Activated CD8-positive, alpha-beta memory T cell treated with anti-CD3 and anti-CD28 coated beads, Interleukin-2, amount 10 ng/mL, durations not matched to agents 7 days and 5 days (primary cell): ENCODE measurements at regions not wholly inside any gene's neighbourhood (a gene's known extent, or its start where the extent isn't known, plus 50 kb on each side); places are given as distances from the start of the nearest gene placed in this dataset.

Experiments used
- ATAC-seq: fragments of 150-1000 bp; cut with Tn5 transposase; one replicate; pipeline ENCODE4 v1.10.0; 2021; ENCODE audit warnings: moderate library complexity
- CTCF ChIA-PET: fragments of 350-600 bp; sonication (Branson Sonifier 250); formaldehyde crosslinking; loops from one replicate; lab custom pipeline; 2021; ENCODE audit warnings: antibody characterized with exemption; lab: Charles Lee
- DNase-seq: peaks from one replicate; pipeline ENCODE4 v3.0.0-alpha.2; 2020
- H3K27ac Mint-ChIP-seq: one replicate; pipeline ENCODE4 v1.8.0; 2021; ENCODE audit warnings: mild to moderate bottlenecking, mixed read lengths
- H3K27me3 Mint-ChIP-seq: one replicate; pipeline ENCODE4 v1.8.0; 2021; ENCODE audit warnings: mixed read lengths
- H3K36me3 Mint-ChIP-seq: one replicate; pipeline ENCODE4 v1.8.0; 2021; ENCODE audit warnings: mild to moderate bottlenecking, mixed read lengths
- H3K4me1 Mint-ChIP-seq: one replicate; pipeline ENCODE4 v1.8.0; 2021; ENCODE audit warnings: mixed read lengths
- H3K4me3 Mint-ChIP-seq: one replicate; pipeline ENCODE4 v1.8.0; 2021; ENCODE audit warnings: mild to moderate bottlenecking, moderate library complexity, mixed read lengths
- H3K9me3 Mint-ChIP-seq: one replicate; pipeline ENCODE4 v1.8.0; 2022; ENCODE audit warnings: low read depth, mixed read lengths

DNA sequence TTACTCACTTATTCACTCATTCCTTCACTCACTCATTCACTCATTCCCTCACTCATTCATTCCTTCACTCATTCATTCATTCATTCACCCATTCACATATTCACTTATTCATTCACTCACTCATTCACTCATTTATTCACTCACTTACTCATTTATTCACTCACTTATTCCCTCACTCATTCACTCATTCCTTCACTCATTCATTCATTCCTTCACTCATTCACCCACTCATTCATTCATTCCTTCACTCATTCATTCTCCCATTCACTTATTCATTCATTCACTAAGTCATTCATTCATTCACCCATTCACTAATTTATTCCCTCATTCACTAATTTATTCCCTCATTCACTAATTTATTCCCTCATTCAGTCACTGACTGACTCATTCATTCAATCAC, 127.6 kb downstream of the EDN3 start:
- peaks cover 2% of the 10 kb centered on the region for H3K27me3 Mint-ChIP-seq
- H3K4me1 Mint-ChIP-seq: peaks cover 12% of the 10 kb centered on the region
- ATAC-seq (no peak), DNase-seq (no peak)
- no peak overlapping the region for H3K4me3 Mint-ChIP-seq
- peaks cover 3% of the 10 kb centered on the region for H3K9me3 Mint-ChIP-seq
- H3K27ac Mint-ChIP-seq: no peak overlapping the region
- CTCF ChIA-PET: no interaction called here
- no peaks in the 10 kb centered on the region for H3K36me3 Mint-ChIP-seq

DNA sequence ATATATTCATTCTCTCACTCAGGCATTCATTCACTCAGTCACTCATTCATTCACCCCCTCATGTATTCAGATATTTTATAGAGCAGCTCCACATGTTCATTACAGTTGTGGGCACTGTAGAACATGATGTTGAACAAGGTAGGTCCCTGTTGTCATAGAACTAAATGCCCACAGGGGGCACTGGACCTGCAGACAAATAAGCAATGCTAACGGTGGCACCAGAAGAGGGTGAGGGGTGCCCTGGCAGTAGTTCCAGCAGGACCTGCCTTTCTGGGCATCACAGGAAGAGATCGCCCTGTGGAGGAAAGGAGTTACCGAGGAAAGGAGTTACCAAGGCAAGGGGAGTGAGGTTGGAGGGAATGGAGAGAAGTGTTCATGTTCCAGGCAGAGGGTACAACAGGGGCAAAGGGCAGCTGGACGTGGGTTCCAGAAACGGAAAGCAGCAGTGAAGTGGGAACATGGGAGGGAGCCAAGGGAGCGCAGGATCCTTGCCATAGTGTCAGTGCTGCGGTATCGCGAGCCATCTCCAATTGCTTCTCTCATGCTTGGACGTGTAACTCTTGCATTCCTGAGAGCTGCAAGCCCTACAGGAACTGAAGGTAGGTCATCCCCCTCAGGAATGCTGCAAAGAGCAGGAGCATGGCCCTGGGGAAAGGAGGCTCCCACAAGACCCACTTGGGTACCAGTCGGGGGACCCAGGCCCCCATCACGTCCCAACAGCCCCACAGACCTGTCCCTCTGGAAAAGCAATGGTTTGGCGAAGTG, 128.2 kb downstream of the EDN3 start:
- ATAC-seq (no peak), DNase-seq (no peak)
- H3K27me3 Mint-ChIP-seq: peaks cover 5% of the 10 kb centered on the region
- H3K36me3 Mint-ChIP-seq: no peaks in the 10 kb centered on the region
- peaks cover 3% of the 10 kb centered on the region for H3K9me3 Mint-ChIP-seq
- CTCF ChIA-PET: interaction anchor here (0.6 kb wide), 1 partner anchor 175 kb away, joined by 3 read pairs; no protein-coding TSS in a partner anchor
- peaks cover 12% of the 10 kb centered on the region for H3K4me1 Mint-ChIP-seq
- H3K4me3 Mint-ChIP-seq: no peak overlapping the region
- no peak overlapping the region for H3K27ac Mint-ChIP-seq

DNA sequence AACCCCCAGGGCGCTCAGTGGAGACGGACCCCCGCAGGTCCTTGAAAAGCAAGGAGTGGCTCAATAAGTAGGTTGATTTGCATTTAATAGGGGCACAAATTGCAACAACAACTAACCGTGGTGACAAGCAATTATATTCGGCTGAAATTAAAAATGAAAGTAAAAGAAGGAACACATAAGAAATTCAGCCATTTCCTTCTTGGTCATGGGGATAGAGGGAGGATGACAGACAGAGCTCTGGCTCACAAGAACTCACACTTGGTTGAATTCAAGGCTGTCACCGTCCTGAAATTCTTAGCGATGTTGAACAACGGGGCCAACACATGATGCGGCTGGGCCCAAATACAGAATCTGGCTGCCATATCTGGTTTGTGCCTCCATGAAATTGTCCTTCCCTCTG, 129.0 kb downstream of the EDN3 start:
- H3K4me3 Mint-ChIP-seq: peak overlapping the region; percentile 23
- H3K27ac Mint-ChIP-seq: peak overlapping the region; percentile 53
- H3K27me3 Mint-ChIP-seq: peaks cover 5% of the 10 kb centered on the region
- H3K9me3 Mint-ChIP-seq: peaks cover 3% of the 10 kb centered on the region
- no peaks in the 10 kb centered on the region for H3K36me3 Mint-ChIP-seq
- ATAC-seq (no peak), DNase-seq (no peak)
- peaks cover 12% of the 10 kb centered on the region for H3K4me1 Mint-ChIP-seq
- CTCF ChIA-PET: interaction anchor here (0.5 kb wide), 1 partner anchor 67 kb away, joined by 3 read pairs; no protein-coding TSS in a partner anchor

DNA sequence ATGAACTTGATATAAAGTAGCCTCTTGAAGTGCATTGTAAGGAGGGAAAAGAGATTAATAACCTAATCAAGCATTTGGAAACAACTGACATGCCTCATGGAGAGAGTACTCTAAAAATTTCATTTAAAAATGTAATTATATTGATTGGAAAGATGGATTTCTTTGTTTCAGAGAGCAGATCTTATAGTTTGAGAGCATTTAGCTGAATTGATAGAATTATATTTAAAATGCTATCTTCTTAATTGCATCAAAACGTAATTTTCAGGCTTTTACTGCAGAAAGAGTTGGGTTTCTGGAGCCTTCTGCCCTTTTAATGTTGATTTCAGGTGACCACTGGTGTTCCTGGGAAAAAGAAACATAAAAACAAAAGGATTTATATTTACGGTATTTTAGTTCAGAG, 130.6 kb downstream of the EDN3 start:
- ATAC-seq (no peak), DNase-seq (no peak)
- H3K27me3 Mint-ChIP-seq: peaks cover 5% of the 10 kb centered on the region
- no peaks in the 10 kb centered on the region for H3K36me3 Mint-ChIP-seq
- peaks cover 12% of the 10 kb centered on the region for H3K4me1 Mint-ChIP-seq
- no peak overlapping the region for H3K27ac Mint-ChIP-seq
- peaks cover 3% of the 10 kb centered on the region for H3K9me3 Mint-ChIP-seq
- CTCF ChIA-PET: no interaction called here
- H3K4me3 Mint-ChIP-seq: no peak overlapping the region

DNA sequence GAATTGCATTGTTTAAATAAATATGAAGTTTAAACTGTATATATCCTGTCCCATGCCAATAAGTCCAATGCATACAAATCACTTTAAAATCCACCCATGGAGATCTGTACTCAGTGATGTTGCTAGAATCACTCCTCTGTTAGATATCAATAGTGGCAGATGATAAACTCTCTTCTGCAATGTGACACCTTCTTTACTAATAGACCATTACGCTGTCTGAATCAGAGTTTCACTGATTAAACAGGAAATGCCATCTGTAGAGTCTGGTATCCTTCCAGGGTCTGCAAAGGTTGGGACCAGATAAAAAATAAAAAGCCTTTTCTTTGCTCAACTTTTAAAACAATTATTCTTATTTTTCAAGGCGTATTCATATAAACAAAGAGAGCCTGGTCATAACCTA, 134.5 kb downstream of the EDN3 start:
- Mint-ChIP-seq H3K4me1 (no peaks in the 10 kb centered on the region), H3K4me3 (no peak overlapping the region), H3K27me3 (peaks cover 5% of the 10 kb centered on the region), H3K36me3 (no peaks in the 10 kb centered on the region), H3K9me3 (no peaks in the 10 kb centered on the region), H3K27ac (no peak overlapping the region)
- CTCF ChIA-PET: interaction anchor here (0.6 kb wide), 1 partner anchor 115 kb away, joined by 3 read pairs; no protein-coding TSS in a partner anchor
- ATAC-seq (no peak), DNase-seq (no peak)

DNA sequence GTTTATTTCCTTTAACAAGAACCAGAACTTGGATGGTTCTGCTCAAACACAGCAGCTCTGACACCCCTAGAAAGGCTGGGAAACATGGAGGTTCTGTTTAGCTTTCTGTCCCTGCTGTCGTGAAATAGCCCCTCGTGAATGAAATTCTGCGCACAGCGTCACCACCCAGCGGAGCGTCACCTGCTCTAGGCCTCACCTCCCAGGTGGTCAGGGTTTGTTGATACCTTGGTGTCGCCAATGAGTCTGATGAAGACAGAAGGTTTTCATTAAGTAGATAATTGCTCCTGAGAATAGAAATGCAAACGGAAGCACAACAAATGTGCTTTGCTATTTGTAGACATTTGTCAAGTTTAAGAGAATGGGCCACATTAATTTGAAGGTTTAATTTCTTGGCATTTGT, 135.1 kb downstream of the EDN3 start:
- ATAC-seq: no peak
- no peaks in the 10 kb centered on the region for H3K4me1 Mint-ChIP-seq
- H3K9me3 Mint-ChIP-seq: no peaks in the 10 kb centered on the region
- no peak for DNase-seq
- peaks cover 5% of the 10 kb centered on the region for H3K27me3 Mint-ChIP-seq
- CTCF ChIA-PET: interaction anchor here (0.6 kb wide), 1 partner anchor 114 kb away, joined by 3 read pairs; no protein-coding TSS in a partner anchor
- H3K27ac Mint-ChIP-seq: no peak overlapping the region
- no peak overlapping the region for H3K4me3 Mint-ChIP-seq
- no peaks in the 10 kb centered on the region for H3K36me3 Mint-ChIP-seq

DNA sequence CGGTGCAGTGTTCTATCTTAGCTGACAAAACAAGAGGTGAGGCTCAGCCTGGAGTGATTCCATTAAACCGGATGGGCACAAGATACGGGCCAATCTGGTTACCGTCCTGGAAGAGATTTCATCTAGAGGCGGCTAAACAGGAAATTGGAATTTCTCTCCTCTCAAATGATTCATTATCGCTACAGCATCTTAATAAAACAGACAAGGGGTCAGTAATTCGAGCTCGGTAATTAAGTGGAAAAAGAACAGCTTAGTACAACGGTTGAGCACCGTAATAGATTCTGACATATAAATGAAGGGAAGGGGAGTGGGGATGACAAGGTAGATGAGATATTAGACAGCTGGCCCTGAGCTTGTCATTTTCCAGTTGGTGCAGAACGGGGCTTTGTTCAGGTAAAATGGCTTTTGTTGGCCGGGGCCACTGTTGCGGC, 137.2 kb downstream of the EDN3 start:
- H3K4me1 Mint-ChIP-seq: no peaks in the 10 kb centered on the region
- peaks cover 17% of the 10 kb centered on the region for H3K27me3 Mint-ChIP-seq
- ATAC-seq (no peak), DNase-seq (no peak)
- CTCF ChIA-PET: interaction anchor here (0.9 to 1.0 kb wide), 2 partner anchors 10 to 34 kb away, joined by 3 to 4 read pairs; no protein-coding TSS in a partner anchor
- no peaks in the 10 kb centered on the region for H3K9me3 Mint-ChIP-seq
- no peaks in the 10 kb centered on the region for H3K36me3 Mint-ChIP-seq
- H3K27ac Mint-ChIP-seq: no peak overlapping the region
- no peak overlapping the region for H3K4me3 Mint-ChIP-seq

DNA sequence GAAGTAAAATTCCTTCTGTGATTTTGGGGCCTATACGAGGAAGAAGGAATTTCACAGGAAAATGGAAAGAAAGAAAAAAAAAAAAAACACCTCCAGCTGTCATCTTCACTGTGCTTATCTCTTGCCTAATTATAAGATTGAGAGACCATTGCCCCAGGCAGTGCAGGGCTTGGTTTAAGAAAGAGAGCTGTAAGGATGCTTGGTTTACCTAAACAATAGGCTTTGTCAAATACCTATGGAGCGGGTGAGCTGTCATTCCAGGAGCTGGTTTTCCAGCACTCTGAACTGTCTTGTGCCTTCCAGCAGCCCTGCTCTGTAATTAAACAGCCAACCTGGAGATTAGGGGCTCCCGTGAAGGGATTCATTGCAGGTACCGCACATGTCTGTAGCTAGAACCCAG, 137.8 kb downstream of the EDN3 start:
- H3K27ac Mint-ChIP-seq: no peak overlapping the region
- DNase-seq (no peak), ATAC-seq (no peak)
- H3K4me3 Mint-ChIP-seq: no peak overlapping the region
- CTCF ChIA-PET: interaction anchor here (0.9 to 1.0 kb wide), 2 partner anchors 9 to 34 kb away, joined by 3 to 4 read pairs; no protein-coding TSS in a partner anchor
- no peaks in the 10 kb centered on the region for H3K9me3 Mint-ChIP-seq
- no peaks in the 10 kb centered on the region for H3K36me3 Mint-ChIP-seq
- H3K4me1 Mint-ChIP-seq: no peaks in the 10 kb centered on the region
- peaks cover 21% of the 10 kb centered on the region for H3K27me3 Mint-ChIP-seq

DNA sequence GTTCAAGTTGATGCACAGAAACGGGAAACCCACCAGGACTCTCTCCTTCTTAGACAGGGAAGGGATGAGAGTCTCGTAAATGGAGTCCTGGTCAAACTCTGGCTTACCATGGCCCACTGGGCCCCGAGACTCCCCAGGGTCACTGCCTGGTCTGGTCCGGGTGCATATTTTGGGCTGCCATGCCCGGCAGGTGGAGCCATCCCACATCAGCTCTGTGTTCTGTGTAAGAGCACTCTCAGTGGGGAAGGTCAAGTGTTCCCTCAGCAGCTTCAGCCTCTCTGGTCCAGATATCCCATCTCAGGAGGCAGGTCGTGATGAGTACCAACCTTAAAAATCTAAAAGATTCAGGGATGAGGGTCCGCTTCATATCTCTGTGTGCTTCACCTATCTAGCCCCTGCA, 138.8 kb downstream of the EDN3 start:
- Mint-ChIP-seq H3K27ac (no peak overlapping the region), H3K36me3 (no peaks in the 10 kb centered on the region), H3K4me1 (no peaks in the 10 kb centered on the region), H3K4me3 (no peak overlapping the region), H3K9me3 (no peaks in the 10 kb centered on the region), H3K27me3 (peaks cover 28% of the 10 kb centered on the region)
- ATAC-seq (no peak), DNase-seq (no peak)
- CTCF ChIA-PET: no interaction called here

DNA sequence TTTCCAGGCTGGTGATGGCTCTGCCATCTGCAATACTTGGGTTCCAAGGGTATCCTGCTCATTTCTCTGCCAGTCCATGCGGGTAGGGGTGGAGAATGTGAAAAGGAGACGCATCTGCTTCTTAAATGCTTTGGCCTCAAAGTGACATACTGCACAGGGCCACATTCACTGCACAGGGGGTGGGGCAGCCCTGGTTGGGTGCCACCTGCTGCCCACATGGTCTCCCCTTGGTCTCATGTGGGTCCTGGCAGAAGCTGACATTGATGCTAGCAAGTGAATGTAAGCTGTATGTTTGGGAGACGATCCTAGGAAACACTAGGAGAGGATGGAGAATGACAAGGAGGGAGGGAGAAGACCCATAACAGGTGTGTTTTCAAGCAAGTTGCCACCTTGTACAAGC, 140.9 kb downstream of the EDN3 start:
- no peak for DNase-seq
- CTCF ChIA-PET: no interaction called here
- Mint-ChIP-seq H3K36me3 (no peaks in the 10 kb centered on the region), H3K9me3 (no peaks in the 10 kb centered on the region), H3K27ac (no peak overlapping the region), H3K27me3 (peaks cover 42% of the 10 kb centered on the region), H3K4me3 (no peak overlapping the region), H3K4me1 (no peaks in the 10 kb centered on the region)
- ATAC-seq: no peak

DNA sequence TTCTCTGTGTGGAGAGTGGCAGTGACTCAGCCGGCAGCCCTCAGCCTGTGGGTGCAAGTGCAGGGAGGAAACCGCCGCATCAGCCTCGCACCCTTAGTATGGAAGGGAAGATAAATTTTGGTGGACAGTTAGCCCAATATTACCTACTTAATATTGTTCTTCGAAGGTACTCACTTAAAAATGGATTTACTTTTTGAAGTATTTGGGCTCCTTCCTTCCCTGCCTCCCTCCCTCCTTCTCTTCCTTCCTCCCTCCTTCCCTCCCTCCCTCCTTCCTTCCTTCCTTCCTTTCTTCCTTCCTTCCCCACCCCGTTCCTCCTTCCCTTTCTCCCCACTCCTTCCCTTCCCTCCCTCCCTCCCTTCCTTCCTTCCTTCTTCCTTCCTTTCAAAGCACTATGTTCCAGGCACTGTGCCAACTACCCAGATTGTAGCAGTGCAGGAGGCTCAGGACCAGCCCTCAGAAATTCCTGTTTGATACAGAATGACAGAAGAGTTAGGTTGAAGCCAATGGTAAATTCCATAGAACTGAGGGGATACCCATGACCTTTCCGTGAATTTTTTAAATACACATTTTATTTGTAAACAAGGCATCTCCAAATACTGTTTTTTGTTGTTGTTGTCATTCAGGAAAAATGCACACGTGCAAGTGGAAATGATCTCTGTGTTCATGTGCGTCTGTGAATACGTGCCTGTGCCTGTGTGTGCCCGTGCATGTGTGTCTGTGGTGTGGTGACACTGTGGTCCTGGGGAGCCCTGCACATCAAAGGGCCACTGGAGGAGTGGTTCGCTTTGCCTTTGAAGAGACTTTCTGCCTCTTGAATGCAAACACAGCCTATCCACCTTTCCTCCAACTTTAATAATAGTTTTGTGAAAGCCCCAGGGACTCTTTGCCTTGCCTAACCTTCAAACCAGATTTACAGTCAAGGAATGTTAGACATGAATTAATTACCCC, 141.7 kb downstream of the EDN3 start:
- no peaks in the 10 kb centered on the region for H3K4me1 Mint-ChIP-seq
- no peaks in the 10 kb centered on the region for H3K36me3 Mint-ChIP-seq
- no peaks in the 10 kb centered on the region for H3K9me3 Mint-ChIP-seq
- peaks cover 51% of the 10 kb centered on the region for H3K27me3 Mint-ChIP-seq
- DNase-seq (no peak), ATAC-seq (no peak)
- H3K27ac Mint-ChIP-seq: no peak overlapping the region
- CTCF ChIA-PET: no interaction called here
- H3K4me3 Mint-ChIP-seq: no peak overlapping the region

DNA sequence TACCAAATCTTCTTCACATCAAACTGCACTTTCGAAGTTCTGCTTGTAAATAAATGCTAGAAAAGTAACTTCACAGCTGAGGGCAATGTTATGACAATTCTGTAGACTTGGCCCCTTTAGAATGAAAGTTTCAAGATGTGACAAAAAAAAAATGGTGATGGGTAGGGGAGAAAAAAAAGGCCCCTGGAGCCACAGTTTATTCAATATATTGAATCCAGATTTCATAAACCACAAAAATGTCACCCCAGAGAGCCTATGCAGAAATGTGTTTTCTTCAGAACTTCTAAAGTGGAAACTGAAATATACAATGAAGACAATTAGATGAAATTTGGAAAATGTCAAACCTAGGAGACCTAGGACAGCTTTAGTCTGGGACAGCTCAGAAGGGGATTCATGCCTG, 143.1 kb downstream of the EDN3 start:
- Mint-ChIP-seq H3K27ac (no peak overlapping the region), H3K27me3 (peaks cover 62% of the 10 kb centered on the region), H3K9me3 (no peaks in the 10 kb centered on the region), H3K4me3 (no peak overlapping the region), H3K36me3 (no peaks in the 10 kb centered on the region), H3K4me1 (no peaks in the 10 kb centered on the region)
- DNase-seq: no peak
- CTCF ChIA-PET: no interaction called here
- no peak for ATAC-seq

DNA sequence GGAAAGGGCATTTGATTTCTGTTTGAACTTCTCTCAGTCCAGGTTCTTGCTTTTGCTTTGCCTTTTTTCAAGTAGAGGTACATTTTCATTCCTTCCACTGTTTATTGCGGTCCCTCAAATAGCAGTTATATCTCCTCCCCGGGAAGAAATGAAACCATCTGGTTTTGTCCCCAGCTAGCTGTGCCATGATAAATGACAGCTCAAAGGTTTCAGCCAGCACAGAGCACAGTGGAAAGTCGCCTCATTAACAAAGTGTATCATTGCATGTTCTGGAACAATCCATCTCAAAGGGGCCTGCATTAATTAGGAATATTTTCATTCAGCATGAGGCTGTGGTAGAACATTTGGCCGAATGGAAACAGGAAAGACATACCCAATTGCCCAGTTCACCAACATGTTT, 146.0 kb downstream of the EDN3 start:
- Mint-ChIP-seq H3K4me1 (no peaks in the 10 kb centered on the region), H3K27me3 (peaks cover 75% of the 10 kb centered on the region), H3K36me3 (no peaks in the 10 kb centered on the region), H3K27ac (no peak overlapping the region), H3K4me3 (no peak overlapping the region), H3K9me3 (no peaks in the 10 kb centered on the region)
- CTCF ChIA-PET: interaction anchor here (1.6 kb wide), 1 partner anchor 9 kb away, joined by 4 read pairs; no protein-coding TSS in a partner anchor
- DNase-seq: no peak
- no peak for ATAC-seq
